HepG2 (cell line): ENCODE measurements at regions not wholly inside any gene's neighbourhood (a gene's known extent, or its start where the extent isn't known, plus 50 kb on each side); places are given as distances from the start of the nearest gene placed in this dataset.

Source experiments
- ATAC-seq: fragments of 200-7000 bp; cut with Tn5 transposase; 3 replicates; pipeline ENCODE4 v1.9.1; 2020; ENCODE audit warnings: mild to moderate bottlenecking, moderate library complexity
- BruUV-seq: library from RNA; stranded (reverse); fragments of 400-500 nt; replicated peaks from 2 replicates; lab custom pipeline; 2021; lab: Mats Ljungman, UMichigan
- CTCF ChIA-PET: fragments of 300-600 bp; formaldehyde crosslinking; extraction: SDS; loops from one replicate; lab custom pipeline; 2021; ENCODE audit warnings: low total read pairs, inconsistent platforms, low intra/inter-chr PET ratio; lab: Yijun Ruan, JAX
- POLR2A ChIA-PET: fragments of 350-600 bp; sonication (Branson Sonifier 250); formaldehyde crosslinking; loops from one replicate; lab custom pipeline; 2020; ENCODE audit warnings: antibody characterized with exemption, inconsistent platforms; lab: Yijun Ruan, JAX
- DNase-seq: peaks from one replicate; pipeline ENCODE4 v3.0.0-alpha.2; 2015; ENCODE audit warnings: low spot score
- FAIRE-seq: peaks from 3 replicates; lab custom pipeline; 2011; peaks lifted over from hg19 to GRCh38; lab: Jason Lieb, UNC
- H2AFZ ChIP-seq: one replicate; pipeline ENCODE4 v1.6.1; 2011; ENCODE audit warnings: low read length, inconsistent platforms
- H3K27ac ChIP-seq: fragments of 300-600 bp; 3 replicates; pipeline ENCODE4 v1.8.0; 2011; ENCODE audit warnings: mixed run types, mild to moderate bottlenecking, mixed read lengths, low read length, inconsistent platforms; ENCODE audit not compliant: insufficient read depth; ENCODE audit errors: extremely low read length
- H3K27me3 ChIP-seq, 2 experiments: fragments of 200-600 bp in 1 of 2; 2 replicates in 1 of 2; 3 replicates in 1 of 2; pipeline versions ENCODE4 v1.6.0 to v1.8.0; 2011; ENCODE audit warnings: low read length in 2 of 2, mild to moderate bottlenecking in 2 of 2, moderate library complexity in 2 of 2, inconsistent platforms in 1 of 2; ENCODE audit not compliant: insufficient read depth in 2 of 2, control insufficient read depth in 1 of 2
- H3K36me3 ChIP-seq, 2 experiments: fragments of 200-600 bp in 1 of 2; replicated peaks in 1 of 2; 2 replicates in 1 of 2; 3 replicates in 1 of 2; pipeline versions ENCODE4 v1.5.1 to v1.8.0; 2011; ENCODE audit warnings: low read length in 2 of 2, inconsistent platforms in 1 of 2; ENCODE audit not compliant: insufficient read depth in 2 of 2, control insufficient read depth in 1 of 2
- H3K4me1 ChIP-seq: 2 replicates; pipeline ENCODE4 v1.5.1; 2012; ENCODE audit warnings: low read length, inconsistent platforms; ENCODE audit not compliant: insufficient read depth
- H3K4me2 ChIP-seq: 2 replicates; pipeline ENCODE4 v1.6.0; 2011; ENCODE audit warnings: low read depth, low read length, inconsistent platforms
- H3K4me3 ChIP-seq, 3 experiments: fragments of 200-600 bp in 1 of 3; sonication (generic), shearing (Covaris generic) in 1 of 3; replicated peaks in 1 of 3; 2 replicates each; pipeline ENCODE4 v1.5.1; 2011 to 2016; ENCODE audit warnings: low read length in 3 of 3, inconsistent platforms in 2 of 3, low read depth in 2 of 3, mild to moderate bottlenecking in 2 of 3, control low read depth in 1 of 3, mixed read lengths in 1 of 3; ENCODE audit not compliant: insufficient read depth in 1 of 3
- H3K79me2 ChIP-seq: one replicate; pipeline ENCODE4 v1.6.1; 2011; ENCODE audit warnings: low read length, inconsistent platforms; ENCODE audit not compliant: insufficient read depth
- H3K9ac ChIP-seq: 2 replicates; pipeline ENCODE4 v1.6.0; 2011; ENCODE audit warnings: mild to moderate bottlenecking, low read depth, low read length, inconsistent platforms; ENCODE audit not compliant: insufficient read depth
- H3K9me3 ChIP-seq: 2 replicates; pipeline ENCODE4 v1.5.1; 2012; ENCODE audit warnings: mild to moderate bottlenecking, low read length
- H4K20me1 ChIP-seq: 2 replicates; pipeline ENCODE4 v1.6.0; 2011; ENCODE audit warnings: inconsistent platforms, mild to moderate bottlenecking, low read length, moderate library complexity; ENCODE audit not compliant: insufficient read depth
- EP300 ChIP-seq, 3 experiments: sonication (generic) in 1 of 3; formaldehyde crosslinking in 1 of 3; IDR thresholded peaks; 2 replicates each; pipeline versions ENCODE4 v1.5.1 to v1.6.1; 2011 to 2020; ENCODE audit warnings: low read depth in 2 of 3, low read length in 2 of 3, borderline replicate concordance in 1 of 3, improper control_type of control experiment in 1 of 3, mild to moderate bottlenecking in 1 of 3, missing genetic modification reagents in 1 of 3, moderate library complexity in 1 of 3
- KDM3A ChIP-seq: IDR thresholded peaks from 2 replicates; pipeline ENCODE4 v1.6.1; 2018; ENCODE audit warnings: low read depth, missing compliant biosample characterization
- ZNF331 ChIP-seq: sonication (generic); formaldehyde crosslinking; IDR thresholded peaks from 2 replicates; pipeline ENCODE4 v1.4.0; 2020; ENCODE audit warnings: missing genetic modification reagents
- ZNF350 ChIP-seq: sonication (generic); formaldehyde crosslinking; IDR thresholded peaks from 2 replicates; pipeline ENCODE4 v1.4.0; 2020; ENCODE audit warnings: mild to moderate bottlenecking, low read depth, missing genetic modification reagents, borderline replicate concordance
- WGBS: methylation state at CpG from one replicate; pipeline ENCODE4 v1.1.6; 2017; ENCODE audit warnings: low lambda C conversion rate; 5-methylcytosine and 5-hydroxymethylcytosine counted together
- in situ Hi-C: cut with HindIII; loops from 2 replicates; pipeline ENCODE4 v1.10.0; 2017; ENCODE audit warnings: low pct_unique_long_range_greater_than_20kb; ENCODE audit not compliant: extremely low pct_ligation_motif_present
- intact Hi-C: fragments of 100-400 bp; cut with micrococcal nuclease; formaldehyde crosslinking; loops from one replicate; pipeline ENCODE4 v1.10.0; 2022; ENCODE audit not compliant: unreplicated experiment
- TF ChIP-seq, protein P1 (sequence below): sonication (generic); formaldehyde crosslinking; IDR thresholded peaks from 2 replicates; pipeline ENCODE4 v1.4.0; 2020; ENCODE audit warnings: missing genetic modification reagents, borderline replicate concordance

DNA sequence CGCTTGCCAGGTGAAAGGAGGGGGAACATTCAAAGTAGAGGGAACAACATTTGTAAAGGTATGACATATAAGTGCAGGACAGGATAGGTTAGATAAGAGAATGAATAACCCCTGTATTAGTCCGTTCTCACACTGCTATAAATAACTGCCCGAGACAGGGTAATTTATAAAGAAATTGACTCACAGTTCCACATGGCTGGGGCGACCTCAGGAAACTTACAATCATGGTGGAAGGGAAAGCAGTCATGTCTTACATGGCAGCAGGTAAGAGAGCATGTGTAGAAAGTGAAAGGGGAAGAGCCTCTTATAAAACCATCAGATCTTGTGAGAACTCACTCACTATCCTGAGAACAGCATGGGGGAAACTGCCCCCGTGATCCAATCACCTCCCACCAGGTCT, 223.8 kb downstream of the SOX9 start (continued):
- TF ChIP-seq, protein P1, sequence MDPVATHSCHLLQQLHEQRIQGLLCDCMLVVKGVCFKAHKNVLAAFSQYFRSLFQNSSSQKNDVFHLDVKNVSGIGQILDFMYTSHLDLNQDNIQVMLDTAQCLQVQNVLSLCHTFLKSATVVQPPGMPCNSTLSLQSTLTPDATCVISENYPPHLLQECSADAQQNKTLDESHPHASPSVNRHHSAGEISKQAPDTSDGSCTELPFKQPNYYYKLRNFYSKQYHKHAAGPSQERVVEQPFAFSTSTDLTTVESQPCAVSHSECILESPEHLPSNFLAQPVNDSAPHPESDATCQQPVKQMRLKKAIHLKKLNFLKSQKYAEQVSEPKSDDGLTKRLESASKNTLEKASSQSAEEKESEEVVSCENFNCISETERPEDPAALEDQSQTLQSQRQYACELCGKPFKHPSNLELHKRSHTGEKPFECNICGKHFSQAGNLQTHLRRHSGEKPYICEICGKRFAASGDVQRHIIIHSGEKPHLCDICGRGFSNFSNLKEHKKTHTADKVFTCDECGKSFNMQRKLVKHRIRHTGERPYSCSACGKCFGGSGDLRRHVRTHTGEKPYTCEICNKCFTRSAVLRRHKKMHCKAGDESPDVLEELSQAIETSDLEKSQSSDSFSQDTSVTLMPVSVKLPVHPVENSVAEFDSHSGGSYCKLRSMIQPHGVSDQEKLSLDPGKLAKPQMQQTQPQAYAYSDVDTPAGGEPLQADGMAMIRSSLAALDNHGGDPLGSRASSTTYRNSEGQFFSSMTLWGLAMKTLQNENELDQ (CRISPR knock-in tag) = no peak
- no peak for TF ChIP-seq ZNF331 (CRISPR knock-in tag)

GRCh38 chr17:72345088-72345487, 224.3 kb downstream of the SOX9 start:
- ATAC-seq = no peak
- no peak for FAIRE-seq
- H3K4me2 ChIP-seq = no peak overlapping the region
- POLR2A ChIA-PET = no interaction called here
- no peaks in the 10 kb centered on the region for H3K36me3 ChIP-seq
- 97% methylated on average over 3 of the region's 3 CpGs for WGBS
- no peak overlapping the region for H3K4me3 ChIP-seq
- intact Hi-C loops = no loop called here
- H3K79me2 ChIP-seq = no peaks in the 10 kb centered on the region
- no peak for TF ChIP-seq ZNF350 (CRISPR knock-in tag)
- no peak for TF ChIP-seq EP300 (IDR thresholded peaks at IDR 0.05; ENCODE audit: low read depth in 2 of 2, low read length in 2 of 2)
- 0 out of 2 replicates have a peak, but pooled peaks have one; percentile 18 for TF ChIP-seq EP300 (CRISPR knock-in tag; IDR thresholded peaks at IDR 0.05; ENCODE audit: borderline replicate concordance)
- no peak for TF ChIP-seq KDM3A (CRISPR knock-in tag)
- TF ChIP-seq, all 625 proteins: peak for 1
- no peaks in the 10 kb centered on the region for H4K20me1 ChIP-seq
- H3K27ac ChIP-seq = no peak overlapping the region
- peaks cover 40% of the 10 kb centered on the region for H3K4me1 ChIP-seq
- no peak for DNase-seq
- no peak overlapping the region for H3K9ac ChIP-seq
- H3K9me3 ChIP-seq = no peaks in the 10 kb centered on the region
- no TSS peak for BruUV-seq
- in situ Hi-C loops = no loop called here
- H2AFZ ChIP-seq = no peak overlapping the region
- CTCF ChIA-PET = no interaction called here
- H3K27me3 ChIP-seq = no peaks in the 10 kb centered on the region
